ENCODE measurements at regions not wholly inside any gene's neighbourhood (a gene's known extent, or its start where the extent isn't known, plus 50 kb on each side); places are given as distances from the start of the nearest gene placed in this dataset.

- DNase-seq (no peak), ATAC-seq (no peak)
- H3K4me1 ChIP-seq, result peaks cover 27% of the 10 kb centered on the region
- intact Hi-C loops (cut with DNase I), result no loop called here
- no peaks in the 10 kb centered on the region for H3K9me3 ChIP-seq
- TF ChIP-seq, protein P1, sequence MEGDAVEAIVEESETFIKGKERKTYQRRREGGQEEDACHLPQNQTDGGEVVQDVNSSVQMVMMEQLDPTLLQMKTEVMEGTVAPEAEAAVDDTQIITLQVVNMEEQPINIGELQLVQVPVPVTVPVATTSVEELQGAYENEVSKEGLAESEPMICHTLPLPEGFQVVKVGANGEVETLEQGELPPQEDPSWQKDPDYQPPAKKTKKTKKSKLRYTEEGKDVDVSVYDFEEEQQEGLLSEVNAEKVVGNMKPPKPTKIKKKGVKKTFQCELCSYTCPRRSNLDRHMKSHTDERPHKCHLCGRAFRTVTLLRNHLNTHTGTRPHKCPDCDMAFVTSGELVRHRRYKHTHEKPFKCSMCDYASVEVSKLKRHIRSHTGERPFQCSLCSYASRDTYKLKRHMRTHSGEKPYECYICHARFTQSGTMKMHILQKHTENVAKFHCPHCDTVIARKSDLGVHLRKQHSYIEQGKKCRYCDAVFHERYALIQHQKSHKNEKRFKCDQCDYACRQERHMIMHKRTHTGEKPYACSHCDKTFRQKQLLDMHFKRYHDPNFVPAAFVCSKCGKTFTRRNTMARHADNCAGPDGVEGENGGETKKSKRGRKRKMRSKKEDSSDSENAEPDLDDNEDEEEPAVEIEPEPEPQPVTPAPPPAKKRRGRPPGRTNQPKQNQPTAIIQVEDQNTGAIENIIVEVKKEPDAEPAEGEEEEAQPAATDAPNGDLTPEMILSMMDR (IDR thresholded peaks at IDR 0.05), result no peak
- no peaks in the 10 kb centered on the region for H3K27me3 ChIP-seq (ENCODE audit: insufficient read depth in 3 of 3, low read length in 2 of 3)
- 63 to 68% (median 66%) methylated on average over 4 of the region's 4 CpGs for WGBS, 3 donors
- no peaks in the 10 kb centered on the region for H3K36me3 ChIP-seq (ENCODE audit: insufficient read depth in 1 of 2, low read depth in 1 of 2)
- no peak overlapping the region for H3K27ac ChIP-seq
- no peak overlapping the region for H3K4me3 ChIP-seq
These were observed 49.7 kb downstream of the KLF12 start for GRCh38 chr13:74084375-74084935.

- Histone ChIP-seq H3K27me3 (ENCODE audit: insufficient read depth in 3 of 3, low read length in 2 of 3) (no peaks in the 10 kb centered on the region), H3K9me3 (no peaks in the 10 kb centered on the region), H3K36me3 (ENCODE audit: insufficient read depth in 1 of 2, low read depth in 1 of 2) (no peaks in the 10 kb centered on the region), H3K4me1 (peaks cover 20% of the 10 kb centered on the region), H3K4me3 (no peak overlapping the region), H3K27ac (no peak overlapping the region)
- no peak for DNase-seq
- no peak for ATAC-seq
- WGBS, 3 donors, result 86 to 90% (median 88%) methylated on average over 3 of the region's 3 CpGs
- intact Hi-C loops (cut with DNase I), result no loop called here
- TF ChIP-seq, protein P1 (IDR thresholded peaks at IDR 0.05), result no peak
These were observed 51.5 kb downstream of the KLF12 start for GRCh38 chr13:74082741-74083160.

- TF ChIP-seq, protein P1 (IDR thresholded peaks at IDR 0.05), result no peak
- no peak for ATAC-seq
- Histone ChIP-seq H3K4me1 (peaks cover 5% of the 10 kb centered on the region), H3K27ac (no peak overlapping the region), H3K9me3 (no peaks in the 10 kb centered on the region), H3K36me3 (ENCODE audit: insufficient read depth in 1 of 2, low read depth in 1 of 2) (no peaks in the 10 kb centered on the region), H3K27me3 (ENCODE audit: insufficient read depth in 3 of 3, low read length in 2 of 3) (no peaks in the 10 kb centered on the region), H3K4me3 (no peak overlapping the region)
- intact Hi-C loops (cut with DNase I), result no loop called here
- no peak for DNase-seq
- 92 to 97% (median 95%) methylated on average over 1 of the region's 1 CpG for WGBS, 3 donors
These were observed 53.4 kb downstream of the KLF12 start for GRCh38 chr13:74080762-74081161.

DNA sequence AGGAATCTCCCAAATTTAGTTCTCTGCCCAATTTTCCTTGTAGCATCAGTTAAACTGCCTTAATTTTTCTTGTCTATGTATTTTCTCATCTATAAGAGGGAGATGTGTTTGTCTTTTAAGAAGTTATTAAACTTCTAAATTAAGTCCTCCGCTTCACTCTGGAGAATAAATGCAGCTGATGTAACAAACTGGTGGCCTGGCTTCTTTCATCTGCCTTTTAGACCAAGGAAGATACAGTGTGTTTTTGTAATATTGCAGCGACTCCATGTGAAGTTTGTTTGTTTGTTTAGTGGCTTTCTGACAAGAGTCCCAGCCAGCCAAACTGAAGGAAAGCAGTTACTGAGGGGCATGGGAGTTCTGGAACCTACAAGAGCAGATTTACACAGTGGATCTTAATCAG is 56.4 kb downstream of the KLF12 start:
- H3K4me1 ChIP-seq, result peaks cover 25% of the 10 kb centered on the region

More for the DNA sequence above, 56.4 kb downstream of the KLF12 start:
- Histone ChIP-seq H3K36me3 (ENCODE audit: insufficient read depth in 1 of 2, low read depth in 1 of 2) (no peaks in the 10 kb centered on the region), H3K9me3 (no peaks in the 10 kb centered on the region), H3K27ac (no peak overlapping the region), H3K4me3 (no peak overlapping the region), H3K27me3 (ENCODE audit: insufficient read depth in 3 of 3, low read length in 2 of 3) (no peaks in the 10 kb centered on the region)
- intact Hi-C loops (cut with DNase I), result loop anchor here in 1 of 2 donors (10.0 kb wide), 1 partner anchor 47 kb away; no protein-coding TSS in a partner anchor
- 52 to 53% (median 52%) methylated on average over 2 of the region's 2 CpGs for WGBS, 3 donors
- ATAC-seq (no peak), DNase-seq (no peak)
- TF ChIP-seq, protein P1 (IDR thresholded peaks at IDR 0.05), result no peak
